A673 (cell line): ENCODE measurements at regions not wholly inside any gene's neighbourhood (a gene's known extent, or its start where the extent isn't known, plus 50 kb on each side); places are given as distances from the start of the nearest gene placed in this dataset.
A peak's percentile ranks its signal among the peaks of the same experiment; 100 is the strongest.

Experiments
- BruUV-seq: library from RNA; stranded (reverse); fragments of 400-500 nt; replicated peaks from 2 replicates; lab custom pipeline; 2021; lab: Mats Ljungman, UMichigan
- CTCF ChIA-PET: fragments of 300-600 bp; sonication (Branson Sonifier 250); formaldehyde crosslinking; loops from one replicate; lab custom pipeline; 2022; ENCODE audit warnings: antibody characterized with exemption; lab: Charles Lee
- POLR2A ChIA-PET: fragments of 300-600 bp; sonication (Branson Sonifier 250); formaldehyde crosslinking; loops from one replicate; lab custom pipeline; 2022; ENCODE audit warnings: antibody characterized with exemption; ENCODE audit not compliant: low non-redundant PET; lab: Charles Lee
- DNase-seq: peaks from one replicate; pipeline ENCODE4 v3.0.0-alpha.2; 2015; ENCODE audit warnings: low spot score
- H3K27ac ChIP-seq: fragments of 200-600 bp; sonication (generic); 2 replicates; pipeline ENCODE4 v1.5.1; 2016; ENCODE audit warnings: mixed run types, low read depth, mild to moderate bottlenecking, mixed read lengths, antibody characterized with exemption, low read length; ENCODE audit not compliant: poor library complexity, severe bottlenecking
- H3K27me3 ChIP-seq: fragments of 200-600 bp; sonication (generic); replicated peaks from 2 replicates; pipeline ENCODE4 v1.6.1; 2017; ENCODE audit warnings: mixed run types, low read depth, mild to moderate bottlenecking, mixed read lengths, antibody characterized with exemption, low read length; ENCODE audit not compliant: insufficient read depth, poor library complexity
- H3K36me3 ChIP-seq: fragments of 200-600 bp; sonication (generic); 2 replicates; pipeline ENCODE4 v1.6.1; 2016; ENCODE audit warnings: mixed run types, mild to moderate bottlenecking, mixed read lengths, antibody characterized with exemption, low read length; ENCODE audit not compliant: insufficient read depth, poor library complexity, severe bottlenecking
- H3K4me1 ChIP-seq: fragments of 200-600 bp; sonication (generic); 2 replicates; pipeline ENCODE4 v1.6.1; 2017; ENCODE audit warnings: mixed run types, mild to moderate bottlenecking, mixed read lengths, antibody characterized with exemption, low read length; ENCODE audit not compliant: insufficient read depth, poor library complexity, severe bottlenecking
- H3K4me3 ChIP-seq: fragments of 200-600 bp; sonication (generic); 2 replicates; pipeline ENCODE4 v1.5.1; 2016; ENCODE audit warnings: low read depth, mixed run types, mild to moderate bottlenecking, mixed read lengths, low read length; ENCODE audit not compliant: poor library complexity, severe bottlenecking
- H3K9me3 ChIP-seq: fragments of 200-600 bp; sonication (generic); 2 replicates; pipeline ENCODE4 v1.6.1; 2016; ENCODE audit warnings: mixed run types, low read depth, mild to moderate bottlenecking, mixed read lengths, antibody characterized with exemption, low read length; ENCODE audit not compliant: poor library complexity, severe bottlenecking
- EZH2 ChIP-seq: fragments of 200-600 bp; sonication (generic); IDR thresholded peaks from 2 replicates; pipeline ENCODE4 v1.6.1; 2017; ENCODE audit warnings: borderline replicate concordance, low read depth, mild to moderate bottlenecking, mixed read lengths, antibody characterized with exemption, low read length; ENCODE audit not compliant: poor library complexity, severe bottlenecking
- intact Hi-C: fragments of 100-400 bp; cut with micrococcal nuclease; formaldehyde crosslinking; loops from one replicate; pipeline ENCODE4 v1.10.0; 2022; ENCODE audit not compliant: unreplicated experiment
- TF ChIP-seq, protein P1 (sequence below): fragments of 300-800, 200-600 bp; sonication (generic); conservative IDR thresholded peaks from 2 replicates; pipeline ENCODE4 v1.5.1; 2017; ENCODE audit warnings: low read depth, mild to moderate bottlenecking, antibody characterized with exemption, low read length, moderate library complexity, mixed read lengths

DNA sequence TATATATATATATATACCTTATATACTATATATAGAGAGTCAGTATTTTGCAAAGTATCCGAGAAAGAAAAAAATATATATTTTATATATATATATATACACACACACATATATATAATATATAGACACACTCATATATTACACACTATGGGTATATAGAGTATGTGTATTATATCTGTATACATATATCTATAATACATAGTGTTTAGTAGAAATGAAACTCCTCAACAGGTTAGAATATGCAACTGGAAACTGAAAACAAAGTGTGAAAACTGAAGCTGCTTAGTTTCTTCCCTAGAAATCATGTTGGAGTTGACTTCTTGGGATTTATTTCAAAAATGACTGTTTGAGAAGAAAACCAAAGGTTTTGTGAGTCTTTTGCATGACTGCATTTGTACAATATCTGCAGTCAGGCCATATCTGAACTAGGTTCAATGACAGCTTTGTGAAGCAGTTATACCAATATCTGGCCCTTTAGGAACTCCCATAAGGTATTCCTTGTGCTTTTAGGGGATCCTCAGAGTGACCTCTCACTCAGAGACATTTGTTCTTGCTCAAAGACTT is 284.1 kb downstream of the CASP12 start:
- ChIA-PET CTCF (no interaction called here), POLR2A (no interaction called here)
- Histone ChIP-seq H3K27ac (no peak overlapping the region), H3K4me1 (peaks cover 13% of the 10 kb centered on the region), H3K4me3 (no peak overlapping the region), H3K9me3 (no peaks in the 10 kb centered on the region), H3K36me3 (no peaks in the 10 kb centered on the region), H3K27me3 (no peaks in the 10 kb centered on the region)
- TF ChIP-seq EZH2: no peak
- TF ChIP-seq, protein P1, sequence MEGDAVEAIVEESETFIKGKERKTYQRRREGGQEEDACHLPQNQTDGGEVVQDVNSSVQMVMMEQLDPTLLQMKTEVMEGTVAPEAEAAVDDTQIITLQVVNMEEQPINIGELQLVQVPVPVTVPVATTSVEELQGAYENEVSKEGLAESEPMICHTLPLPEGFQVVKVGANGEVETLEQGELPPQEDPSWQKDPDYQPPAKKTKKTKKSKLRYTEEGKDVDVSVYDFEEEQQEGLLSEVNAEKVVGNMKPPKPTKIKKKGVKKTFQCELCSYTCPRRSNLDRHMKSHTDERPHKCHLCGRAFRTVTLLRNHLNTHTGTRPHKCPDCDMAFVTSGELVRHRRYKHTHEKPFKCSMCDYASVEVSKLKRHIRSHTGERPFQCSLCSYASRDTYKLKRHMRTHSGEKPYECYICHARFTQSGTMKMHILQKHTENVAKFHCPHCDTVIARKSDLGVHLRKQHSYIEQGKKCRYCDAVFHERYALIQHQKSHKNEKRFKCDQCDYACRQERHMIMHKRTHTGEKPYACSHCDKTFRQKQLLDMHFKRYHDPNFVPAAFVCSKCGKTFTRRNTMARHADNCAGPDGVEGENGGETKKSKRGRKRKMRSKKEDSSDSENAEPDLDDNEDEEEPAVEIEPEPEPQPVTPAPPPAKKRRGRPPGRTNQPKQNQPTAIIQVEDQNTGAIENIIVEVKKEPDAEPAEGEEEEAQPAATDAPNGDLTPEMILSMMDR: no peak
- no peak for DNase-seq
- intact Hi-C loops: loop anchor here (5.0 kb wide), 1 partner anchor 1248 kb away; no protein-coding TSS in a partner anchor
- BruUV-seq: no TSS peak

DNA sequence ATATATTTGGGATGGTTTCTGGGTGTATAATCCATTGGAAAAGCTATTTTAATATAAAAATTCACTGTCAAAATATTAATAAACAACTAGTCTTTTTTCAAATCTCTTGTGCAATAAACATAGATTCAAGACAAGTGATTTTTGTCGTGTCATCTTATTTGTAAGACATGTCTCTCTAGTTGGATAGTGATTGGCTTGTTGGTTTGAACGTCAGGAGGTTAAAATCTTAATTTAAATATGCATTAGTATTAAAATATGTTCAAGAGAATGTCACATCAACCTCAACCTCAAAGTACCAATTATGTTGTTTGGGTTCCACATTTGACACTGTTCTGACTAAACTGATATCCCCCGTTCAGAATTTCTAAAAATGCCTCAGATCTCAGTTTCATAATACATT is 287.6 kb downstream of the CASP12 start:
- Histone ChIP-seq H3K9me3 (no peaks in the 10 kb centered on the region), H3K36me3 (no peaks in the 10 kb centered on the region), H3K4me1 (peaks cover 17% of the 10 kb centered on the region), H3K4me3 (no peak overlapping the region), H3K27ac (no peak overlapping the region), H3K27me3 (no peaks in the 10 kb centered on the region)
- intact Hi-C loops: loop anchor here (5.0 kb wide), 1 partner anchor 1252 kb away; no protein-coding TSS in a partner anchor
- POLR2A ChIA-PET: no interaction called here
- no TSS peak for BruUV-seq
- CTCF ChIA-PET: no interaction called here
- TF ChIP-seq, protein P1: no peak
- TF ChIP-seq EZH2: no peak
- no peak for DNase-seq

DNA sequence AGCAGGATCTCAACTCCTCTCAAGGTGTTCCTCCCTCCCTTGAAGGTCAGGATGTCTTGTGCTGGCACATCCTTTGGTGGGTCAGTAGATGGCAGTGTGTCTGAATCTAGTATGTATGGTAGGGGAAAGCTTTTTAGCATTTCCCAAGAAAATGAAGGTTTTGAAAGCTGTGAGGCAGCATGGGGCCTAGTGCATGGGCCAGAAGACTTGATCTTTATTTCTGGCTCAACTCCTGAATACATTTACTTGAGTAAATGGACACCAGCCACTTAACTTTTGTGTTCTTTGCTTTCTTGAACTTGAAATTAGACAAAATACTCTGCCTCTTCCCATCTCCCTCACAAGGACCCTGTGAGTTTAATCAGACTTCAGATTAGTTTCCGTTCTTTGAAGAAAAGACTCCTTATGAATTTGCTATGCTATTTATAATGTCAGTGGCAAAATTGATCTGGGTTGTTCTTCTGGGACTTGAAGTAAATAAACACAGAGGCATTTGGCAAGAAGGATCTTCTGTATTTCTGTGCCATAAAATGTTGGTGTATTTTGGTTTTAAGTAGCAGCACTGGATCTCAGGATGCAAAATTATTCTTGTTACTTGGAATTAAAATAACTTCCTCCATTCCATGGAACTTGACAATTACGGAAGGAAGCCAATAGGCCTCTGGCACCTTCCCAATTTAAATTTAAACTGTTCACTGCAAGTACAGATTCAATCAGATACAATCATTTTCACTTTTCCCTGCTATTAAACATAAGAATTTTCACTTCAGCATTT is 288.8 kb downstream of the CASP12 start:
- peak; percentile 85 for DNase-seq
- intact Hi-C loops: loop anchor here (5.0 kb wide), 1 partner anchor 1253 kb away; no protein-coding TSS in a partner anchor
- H3K36me3 ChIP-seq: no peaks in the 10 kb centered on the region
- CTCF ChIA-PET: interaction anchor here (1.0 kb wide), 1 partner anchor 355 kb away, joined by 4 read pairs; no protein-coding TSS in a partner anchor
- BruUV-seq: no TSS peak
- peaks cover 17% of the 10 kb centered on the region for H3K4me1 ChIP-seq
- H3K4me3 ChIP-seq: no peak overlapping the region
- H3K27me3 ChIP-seq: no peaks in the 10 kb centered on the region
- H3K9me3 ChIP-seq: no peaks in the 10 kb centered on the region
- TF ChIP-seq EZH2: no peak
- TF ChIP-seq, protein P1: peak; percentile 88
- H3K27ac ChIP-seq: peak overlapping the region; percentile 27
- POLR2A ChIA-PET: no interaction called here
